Nephron progenitor cell (in vitro differentiated cells): ENCODE measurements at regions not wholly inside any gene's neighbourhood (a gene's known extent, or its start where the extent isn't known, plus 50 kb on each side); places are given as distances from the start of the nearest gene placed in this dataset.
A peak's percentile ranks its signal among the peaks of the same experiment; 100 is the strongest.

Source experiments
- DNase-seq: peaks from one replicate; pipeline ENCODE4 v3.0.0; 2021
- H3K27ac Mint-ChIP-seq: 2 replicates; pipeline ENCODE4 v1.8.0; 2021; ENCODE audit warnings: mild to moderate bottlenecking, moderate library complexity, mixed read lengths
- H3K27me3 Mint-ChIP-seq: 2 replicates; pipeline ENCODE4 v1.8.0; 2021; ENCODE audit warnings: mild to moderate bottlenecking, low read depth, mixed read lengths; ENCODE audit not compliant: poor library complexity
- H3K36me3 Mint-ChIP-seq: 2 replicates; pipeline ENCODE4 v1.8.0; 2021; ENCODE audit warnings: low read depth, mixed read lengths
- H3K4me1 Mint-ChIP-seq: 2 replicates; pipeline ENCODE4 v1.8.0; 2021; ENCODE audit warnings: mixed read lengths
- H3K4me3 Mint-ChIP-seq: 2 replicates; pipeline ENCODE4 v1.8.0; 2021; ENCODE audit warnings: mild to moderate bottlenecking, moderate library complexity, mixed read lengths
- H3K9me3 Mint-ChIP-seq: 2 replicates; pipeline ENCODE4 v1.8.0; 2021; ENCODE audit warnings: mild to moderate bottlenecking, moderate library complexity, mixed read lengths
- TF ChIP-seq, protein P1 (sequence below): fragments of 200-600 bp; sonication (generic); IDR thresholded peaks from 2 replicates; pipeline ENCODE4 v1.5.0; 2021; ENCODE audit warnings: antibody characterized with exemption

DNA sequence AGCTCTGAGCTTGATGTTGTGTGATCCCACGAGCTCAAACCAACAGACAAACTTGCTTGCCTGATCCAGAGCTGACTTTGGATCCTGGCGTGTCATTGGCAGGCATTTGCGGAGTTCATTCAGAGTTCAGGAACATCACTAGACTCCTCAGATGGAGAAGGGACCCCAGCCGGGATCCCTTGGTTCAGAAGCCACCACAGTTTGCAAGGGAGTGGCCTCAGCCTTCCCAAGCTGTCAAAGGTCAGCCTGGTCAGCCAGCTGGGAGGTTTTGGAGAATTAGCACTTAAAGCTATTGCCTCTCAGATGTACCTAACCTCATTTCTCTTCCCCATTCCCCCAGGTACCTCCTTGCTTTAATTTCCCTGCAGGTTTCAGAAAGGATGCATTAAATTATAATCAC, 208.8 kb upstream of the SOX21 start:
- Mint-ChIP-seq H3K27ac (no peak overlapping the region), H3K4me3 (no peak overlapping the region), H3K36me3 (no peaks in the 10 kb centered on the region), H3K27me3 (peaks cover 4% of the 10 kb centered on the region), H3K9me3 (no peaks in the 10 kb centered on the region), H3K4me1 (no peaks in the 10 kb centered on the region)
- DNase-seq, result no peak
- TF ChIP-seq, protein P1, sequence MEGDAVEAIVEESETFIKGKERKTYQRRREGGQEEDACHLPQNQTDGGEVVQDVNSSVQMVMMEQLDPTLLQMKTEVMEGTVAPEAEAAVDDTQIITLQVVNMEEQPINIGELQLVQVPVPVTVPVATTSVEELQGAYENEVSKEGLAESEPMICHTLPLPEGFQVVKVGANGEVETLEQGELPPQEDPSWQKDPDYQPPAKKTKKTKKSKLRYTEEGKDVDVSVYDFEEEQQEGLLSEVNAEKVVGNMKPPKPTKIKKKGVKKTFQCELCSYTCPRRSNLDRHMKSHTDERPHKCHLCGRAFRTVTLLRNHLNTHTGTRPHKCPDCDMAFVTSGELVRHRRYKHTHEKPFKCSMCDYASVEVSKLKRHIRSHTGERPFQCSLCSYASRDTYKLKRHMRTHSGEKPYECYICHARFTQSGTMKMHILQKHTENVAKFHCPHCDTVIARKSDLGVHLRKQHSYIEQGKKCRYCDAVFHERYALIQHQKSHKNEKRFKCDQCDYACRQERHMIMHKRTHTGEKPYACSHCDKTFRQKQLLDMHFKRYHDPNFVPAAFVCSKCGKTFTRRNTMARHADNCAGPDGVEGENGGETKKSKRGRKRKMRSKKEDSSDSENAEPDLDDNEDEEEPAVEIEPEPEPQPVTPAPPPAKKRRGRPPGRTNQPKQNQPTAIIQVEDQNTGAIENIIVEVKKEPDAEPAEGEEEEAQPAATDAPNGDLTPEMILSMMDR, result no peak

DNA sequence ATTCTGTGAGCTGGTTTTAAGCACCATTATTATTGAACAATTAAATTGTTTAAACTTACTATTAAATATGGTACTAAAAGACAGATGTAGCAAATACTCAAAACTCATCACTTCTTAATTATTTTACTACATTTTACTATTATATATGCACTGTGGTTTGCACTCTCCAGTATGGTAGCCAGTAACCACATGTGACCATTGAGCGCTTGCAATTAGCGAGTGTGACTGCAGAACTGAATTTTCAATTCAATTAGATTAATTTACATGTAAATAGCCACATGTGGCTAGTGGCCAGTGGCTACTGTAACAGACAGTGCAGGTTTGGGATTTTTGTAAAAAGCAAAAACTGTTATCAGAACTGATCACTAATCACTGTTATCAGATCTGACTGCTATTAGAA, 208.2 kb upstream of the SOX21 start:
- H3K36me3 Mint-ChIP-seq, result no peaks in the 10 kb centered on the region
- H3K9me3 Mint-ChIP-seq, result no peaks in the 10 kb centered on the region
- no peak overlapping the region for H3K4me3 Mint-ChIP-seq

DNA sequence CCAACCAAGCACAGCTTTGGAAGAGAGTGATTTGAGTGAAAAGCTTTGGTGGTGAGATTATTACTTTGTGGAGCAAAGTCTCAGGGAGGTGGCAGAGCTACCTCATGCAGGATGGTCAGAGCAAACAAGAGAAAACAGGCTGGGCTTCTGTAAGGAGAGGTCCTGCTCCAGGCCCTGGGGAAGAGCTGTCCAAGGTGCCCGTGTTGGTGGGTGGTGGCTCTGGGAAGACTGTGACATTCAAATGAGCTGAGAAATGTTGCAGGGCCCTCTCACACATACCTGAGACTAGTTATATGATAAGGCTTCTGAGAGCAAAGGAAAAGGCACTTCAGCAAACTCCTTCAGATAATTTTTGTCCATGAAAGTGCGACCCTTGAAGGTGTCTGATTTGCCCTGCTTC, 205.5 kb upstream of the SOX21 start:
- no peak overlapping the region for H3K4me3 Mint-ChIP-seq
- no peaks in the 10 kb centered on the region for H3K4me1 Mint-ChIP-seq
- peak; percentile 33 for DNase-seq
- no peaks in the 10 kb centered on the region for H3K9me3 Mint-ChIP-seq
- H3K27me3 Mint-ChIP-seq, result peaks cover 8% of the 10 kb centered on the region
- H3K27ac Mint-ChIP-seq, result no peak overlapping the region
- TF ChIP-seq, protein P1, result no peak
- no peaks in the 10 kb centered on the region for H3K36me3 Mint-ChIP-seq

More for the DNA sequence above, 208.2 kb upstream of the SOX21 start:
- TF ChIP-seq, protein P1, result no peak
- no peak for DNase-seq
- Mint-ChIP-seq H3K27ac (no peak overlapping the region), H3K4me1 (no peaks in the 10 kb centered on the region), H3K27me3 (peaks cover 4% of the 10 kb centered on the region)

DNA sequence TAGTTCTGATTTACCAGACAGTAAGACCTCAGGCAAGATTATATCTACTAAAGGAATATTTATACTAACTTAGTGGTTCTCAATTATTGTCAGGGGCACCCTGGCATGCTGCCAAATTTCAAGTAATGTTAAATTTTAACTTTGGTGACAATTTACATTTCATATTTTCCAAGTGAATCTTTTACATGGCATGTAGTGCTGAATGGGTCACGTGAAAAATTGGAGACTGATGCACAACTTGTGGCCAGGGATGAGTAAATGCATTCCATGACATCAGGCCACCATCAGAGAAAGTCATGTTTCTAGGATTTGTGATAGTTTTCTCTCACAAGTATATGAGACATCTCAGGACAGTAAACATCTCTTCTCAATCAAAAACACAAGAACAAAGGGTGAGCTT, 202.6 kb upstream of the SOX21 start:
- DNase-seq, result no peak
- Mint-ChIP-seq H3K27ac (no peak overlapping the region), H3K36me3 (no peaks in the 10 kb centered on the region), H3K27me3 (peaks cover 21% of the 10 kb centered on the region), H3K4me3 (no peak overlapping the region), H3K4me1 (no peaks in the 10 kb centered on the region), H3K9me3 (no peaks in the 10 kb centered on the region)
- TF ChIP-seq, protein P1, result no peak

DNA sequence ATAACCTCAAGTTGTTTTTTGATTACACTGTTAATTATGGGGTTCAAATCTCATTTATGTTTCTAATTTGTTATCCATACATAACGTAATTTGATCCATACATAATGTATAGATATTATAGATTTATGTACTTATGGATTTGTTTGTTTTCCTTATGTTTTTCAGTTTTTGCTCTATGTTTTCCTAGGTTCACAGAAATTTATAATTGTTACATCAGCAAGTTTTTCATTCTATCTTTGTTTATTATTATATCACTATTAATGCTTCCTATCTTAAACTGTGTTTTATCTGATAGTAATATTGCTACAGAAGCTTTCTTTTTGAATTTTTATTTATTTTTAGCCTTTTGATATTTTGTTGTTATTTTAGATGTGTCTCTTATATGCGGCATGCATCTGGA, 194.3 kb upstream of the SOX21 start:
- Mint-ChIP-seq H3K4me3 (no peak overlapping the region), H3K27ac (no peak overlapping the region), H3K9me3 (no peaks in the 10 kb centered on the region), H3K27me3 (peaks cover 30% of the 10 kb centered on the region), H3K4me1 (no peaks in the 10 kb centered on the region), H3K36me3 (no peaks in the 10 kb centered on the region)
- DNase-seq, result no peak
- TF ChIP-seq, protein P1, result no peak

DNA sequence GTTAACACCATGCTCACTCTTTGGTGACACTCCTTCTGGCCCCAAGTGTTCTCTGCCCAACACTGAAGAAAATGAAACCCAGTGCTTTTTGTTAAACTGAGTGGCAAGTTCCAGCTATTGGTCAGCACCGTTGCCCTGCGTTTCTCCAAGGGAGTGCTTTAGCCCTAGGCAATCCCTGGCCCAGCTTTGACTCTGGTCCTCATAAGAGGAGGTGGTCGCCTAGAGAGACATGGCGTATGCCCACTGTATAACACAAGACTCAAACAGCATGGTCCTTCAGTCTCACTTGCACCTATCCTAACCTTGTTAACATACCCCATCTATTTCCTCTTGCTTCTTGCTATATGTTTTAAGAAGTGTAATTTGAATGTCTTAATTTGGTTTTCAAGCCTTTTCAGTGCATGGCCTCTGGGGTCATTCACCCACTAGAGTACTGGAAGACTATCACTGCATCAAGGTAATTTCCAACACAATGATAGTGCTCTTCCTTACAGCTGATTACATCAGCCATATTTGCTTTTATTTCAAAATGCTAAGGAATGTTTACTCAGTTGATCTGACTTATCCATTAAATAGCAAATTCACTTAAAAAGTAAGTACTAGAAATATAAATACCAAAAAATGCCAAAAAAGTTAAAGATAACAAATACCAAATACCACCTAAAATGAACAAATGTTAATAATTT, 190.5 kb upstream of the SOX21 start:
- no peaks in the 10 kb centered on the region for H3K36me3 Mint-ChIP-seq
- TF ChIP-seq, protein P1, result no peak
- no peaks in the 10 kb centered on the region for H3K4me1 Mint-ChIP-seq
- no peak overlapping the region for H3K4me3 Mint-ChIP-seq
- H3K9me3 Mint-ChIP-seq, result no peaks in the 10 kb centered on the region
- H3K27me3 Mint-ChIP-seq, result peaks cover 9% of the 10 kb centered on the region
- no peak overlapping the region for H3K27ac Mint-ChIP-seq
- DNase-seq, result no peak
